22Rv1 (cell line): ENCODE measurements at regions not wholly inside any gene's neighbourhood (a gene's known extent, or its start where the extent isn't known, plus 50 kb on each side); places are given as distances from the start of the nearest gene placed in this dataset.

Experiments
- CTCF ChIP-seq: fragments of 450-650 bp; IDR thresholded peaks from 2 replicates; pipeline ENCODE4 v1.5.1; 2017; ENCODE audit warnings: mild to moderate bottlenecking
- ZFX ChIP-seq: fragments of 450-650 bp; IDR thresholded peaks from 2 replicates; pipeline ENCODE4 v1.6.1; 2017; ENCODE audit warnings: antibody characterized with exemption, borderline replicate concordance

GRCh38 chr1:4023678-4024077 is 123.6 kb upstream of the C1orf174 start:
- TF ChIP-seq CTCF = no peak
- TF ChIP-seq ZFX = no peak
